OCI-LY3 (cell line): ENCODE measurements at regions not wholly inside any gene's neighbourhood (a gene's known extent, or its start where the extent isn't known, plus 50 kb on each side); places are given as distances from the start of the nearest gene placed in this dataset.
A peak's percentile ranks its signal among the peaks of the same experiment; 100 is the strongest.

Experiments
- H2AFZ ChIP-seq: fragments of 200-600, 300-600 bp; shearing (Covaris generic); 2 replicates; pipeline ENCODE4 v1.6.0; 2014; ENCODE audit warnings: antibody characterized with exemption, low read depth, low read length
- H3K27ac ChIP-seq: fragments of 200-600, 300-600 bp; sonication (generic); 2 replicates; pipeline ENCODE4 v1.5.1; 2014; ENCODE audit warnings: mild to moderate bottlenecking, low read length, moderate library complexity, mixed read lengths
- H3K27me3 ChIP-seq: fragments of 200-600, 300-600 bp; sonication (generic); 2 replicates; pipeline ENCODE4 v1.6.1; 2014; ENCODE audit warnings: low read depth, low read length, mixed read lengths
- H3K36me3 ChIP-seq: fragments of 200-600, 300-600 bp; sonication (generic); replicated peaks from 2 replicates; pipeline ENCODE3; 2014; ENCODE audit warnings: low read depth, low read length, mixed read lengths
- H3K4me1 ChIP-seq: fragments of 300-600, 200-600 bp; sonication (generic); 2 replicates; pipeline ENCODE4 v1.6.1; 2014; ENCODE audit warnings: low read length, mixed read lengths
- H3K4me2 ChIP-seq: fragments of 200-600, 300-600 bp; sonication (generic); 2 replicates; pipeline ENCODE4 v1.6.1; 2014; ENCODE audit warnings: low read length, mixed read lengths
- H3K4me3 ChIP-seq: fragments of 300-600, 200-600 bp; sonication (generic); 2 replicates; pipeline ENCODE4 v1.5.1; 2014; ENCODE audit warnings: antibody characterized with exemption, mild to moderate bottlenecking, low read length, moderate library complexity
- H3K79me2 ChIP-seq: fragments of 300-600, 200-600 bp; shearing (Covaris generic); 2 replicates; pipeline ENCODE4 v1.6.1; 2014; ENCODE audit warnings: mild to moderate bottlenecking, low read length, mixed read lengths
- H3K9ac ChIP-seq: fragments of 300-600, 200-600 bp; shearing (Covaris generic); 2 replicates; pipeline ENCODE4 v1.6.0; 2014; ENCODE audit warnings: mild to moderate bottlenecking, low read length, moderate library complexity
- H3K9me3 ChIP-seq: fragments of 200-600, 300-600 bp; shearing (Covaris generic); 2 replicates; pipeline ENCODE4 v1.6.1; 2014; ENCODE audit warnings: low read length, mixed read lengths; ENCODE audit not compliant: insufficient read depth
- H4K20me1 ChIP-seq: fragments of 200-600, 300-600 bp; sonication (generic); 2 replicates; pipeline ENCODE4 v1.6.1; 2016; ENCODE audit warnings: low read length, mixed read lengths; ENCODE audit not compliant: insufficient read depth
- EZH2phosphoT487 ChIP-seq: fragments of 200-600 bp; shearing (Covaris generic); IDR thresholded peaks from 2 replicates; pipeline ENCODE4 v1.6.1; 2018; ENCODE audit warnings: antibody characterized with exemption, mixed run types, low read depth
- TF ChIP-seq, protein P1 (sequence below): fragments of 200-600, 300-600 bp; sonication (generic); IDR thresholded peaks from 2 replicates; pipeline ENCODE4 v1.5.1; 2014; ENCODE audit warnings: antibody characterized with exemption, low read length, low read depth

GRCh38 chr3:164375995-164376394 is 702.3 kb downstream of the SI start:
- no peak for TF ChIP-seq EZH2phosphoT487
- TF ChIP-seq, protein P1, sequence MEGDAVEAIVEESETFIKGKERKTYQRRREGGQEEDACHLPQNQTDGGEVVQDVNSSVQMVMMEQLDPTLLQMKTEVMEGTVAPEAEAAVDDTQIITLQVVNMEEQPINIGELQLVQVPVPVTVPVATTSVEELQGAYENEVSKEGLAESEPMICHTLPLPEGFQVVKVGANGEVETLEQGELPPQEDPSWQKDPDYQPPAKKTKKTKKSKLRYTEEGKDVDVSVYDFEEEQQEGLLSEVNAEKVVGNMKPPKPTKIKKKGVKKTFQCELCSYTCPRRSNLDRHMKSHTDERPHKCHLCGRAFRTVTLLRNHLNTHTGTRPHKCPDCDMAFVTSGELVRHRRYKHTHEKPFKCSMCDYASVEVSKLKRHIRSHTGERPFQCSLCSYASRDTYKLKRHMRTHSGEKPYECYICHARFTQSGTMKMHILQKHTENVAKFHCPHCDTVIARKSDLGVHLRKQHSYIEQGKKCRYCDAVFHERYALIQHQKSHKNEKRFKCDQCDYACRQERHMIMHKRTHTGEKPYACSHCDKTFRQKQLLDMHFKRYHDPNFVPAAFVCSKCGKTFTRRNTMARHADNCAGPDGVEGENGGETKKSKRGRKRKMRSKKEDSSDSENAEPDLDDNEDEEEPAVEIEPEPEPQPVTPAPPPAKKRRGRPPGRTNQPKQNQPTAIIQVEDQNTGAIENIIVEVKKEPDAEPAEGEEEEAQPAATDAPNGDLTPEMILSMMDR: peak; percentile 37

DNA sequence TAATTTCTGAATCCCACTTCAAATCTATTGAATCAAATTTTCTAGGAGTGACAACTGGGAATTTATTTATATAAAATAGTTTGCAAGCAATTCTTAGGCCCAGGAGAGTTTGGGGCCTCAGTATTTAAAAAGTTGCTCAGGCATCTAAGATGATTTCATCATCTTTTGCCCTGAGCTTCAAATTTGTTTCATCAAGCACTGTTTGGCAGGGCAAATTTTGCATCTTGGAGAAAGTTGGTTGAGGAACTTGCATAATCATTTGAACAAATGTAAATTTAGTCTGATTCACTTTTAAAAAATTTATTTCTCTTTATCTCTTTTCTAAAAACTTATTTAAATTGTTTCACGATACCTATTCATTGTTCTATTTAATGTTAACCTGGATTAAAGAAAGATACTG is 702.8 kb downstream of the SI start:
- TF ChIP-seq EZH2phosphoT487: no peak
- TF ChIP-seq, protein P1: no peak
- no peaks in the 10 kb centered on the region for H3K27me3 ChIP-seq
- no peak overlapping the region for H3K9ac ChIP-seq
- H3K4me3 ChIP-seq: no peak overlapping the region
- H2AFZ ChIP-seq: no peak overlapping the region
- H3K9me3 ChIP-seq: no peaks in the 10 kb centered on the region
- H4K20me1 ChIP-seq: no peaks in the 10 kb centered on the region
- no peak overlapping the region for H3K4me2 ChIP-seq
- H3K4me1 ChIP-seq: no peaks in the 10 kb centered on the region
- H3K36me3 ChIP-seq: no peaks in the 10 kb centered on the region
- no peak overlapping the region for H3K27ac ChIP-seq
- H3K79me2 ChIP-seq: no peaks in the 10 kb centered on the region

More at GRCh38 chr3:164375995-164376394, 702.3 kb downstream of the SI start:
- H3K9me3 ChIP-seq: no peaks in the 10 kb centered on the region
- no peak overlapping the region for H3K27ac ChIP-seq
- H3K4me2 ChIP-seq: no peak overlapping the region
- H3K36me3 ChIP-seq: no peaks in the 10 kb centered on the region
- no peaks in the 10 kb centered on the region for H3K4me1 ChIP-seq
- H3K79me2 ChIP-seq: no peaks in the 10 kb centered on the region
- H4K20me1 ChIP-seq: no peaks in the 10 kb centered on the region
- H3K4me3 ChIP-seq: no peak overlapping the region
- H2AFZ ChIP-seq: no peak overlapping the region; the same call in 1 of the 2 replicates
- H3K9ac ChIP-seq: no peak overlapping the region
- H3K27me3 ChIP-seq: no peaks in the 10 kb centered on the region

GRCh38 chr3:164371681-164372080 is 706.6 kb downstream of the SI start:
- no peak overlapping the region for H2AFZ ChIP-seq
- no peaks in the 10 kb centered on the region for H3K36me3 ChIP-seq
- no peak overlapping the region for H3K9ac ChIP-seq
- no peak for TF ChIP-seq EZH2phosphoT487
- TF ChIP-seq, protein P1: no peak
- H3K4me3 ChIP-seq: no peak overlapping the region
- no peak overlapping the region for H3K4me2 ChIP-seq
- H3K4me1 ChIP-seq: peaks cover 14% of the 10 kb centered on the region
- H3K27me3 ChIP-seq: no peaks in the 10 kb centered on the region
- H4K20me1 ChIP-seq: no peaks in the 10 kb centered on the region
- H3K79me2 ChIP-seq: no peaks in the 10 kb centered on the region
- H3K27ac ChIP-seq: no peak overlapping the region
- no peaks in the 10 kb centered on the region for H3K9me3 ChIP-seq

GRCh38 chr3:164370970-164371369 is 707.3 kb downstream of the SI start:
- H3K9me3 ChIP-seq: no peaks in the 10 kb centered on the region
- H3K4me1 ChIP-seq: peaks cover 14% of the 10 kb centered on the region
- no peak overlapping the region for H3K4me2 ChIP-seq
- H3K9ac ChIP-seq: no peak overlapping the region
- H3K36me3 ChIP-seq: no peaks in the 10 kb centered on the region
- no peak overlapping the region for H3K4me3 ChIP-seq
- no peak for TF ChIP-seq EZH2phosphoT487
- TF ChIP-seq, protein P1: no peak
- H3K79me2 ChIP-seq: no peaks in the 10 kb centered on the region
- H3K27me3 ChIP-seq: no peaks in the 10 kb centered on the region
- no peak overlapping the region for H2AFZ ChIP-seq
- no peak overlapping the region for H3K27ac ChIP-seq
- no peaks in the 10 kb centered on the region for H4K20me1 ChIP-seq
